ENCODE measurements at regions not wholly inside any gene's neighbourhood (a gene's known extent, or its start where the extent isn't known, plus 50 kb on each side); places are given as distances from the start of the nearest gene placed in this dataset.

GRCh38 chr22:49193348-49193747 lies 634.3 kb downstream of the BRD1 start:
- no peak for DNase-seq (ENCODE audit: low spot score)

- no peak for DNase-seq (ENCODE audit: low spot score)
Observed at GRCh38 chr22:49192857-49193250, 634.8 kb downstream of the BRD1 start.

- DNase-seq (ENCODE audit: low spot score) = no peak
Observed at GRCh38 chr22:49192180-49192856, 635.4 kb downstream of the BRD1 start.

- no peak for DNase-seq (ENCODE audit: low spot score)
Observed at GRCh38 chr22:49191506-49191980, 636.1 kb downstream of the BRD1 start.

GRCh38 chr22:49190816-49191505 lies 636.7 kb downstream of the BRD1 start:
- DNase-seq (ENCODE audit: low spot score) = no peak

- no peak for DNase-seq (ENCODE audit: low spot score)
Observed at GRCh38 chr22:49189871-49190270, 637.8 kb downstream of the BRD1 start.

- DNase-seq (ENCODE audit: low spot score) = no peak
Observed at GRCh38 chr22:49188591-49188990, 639.1 kb downstream of the BRD1 start.

GRCh38 chr22:49188091-49188490 lies 639.6 kb downstream of the BRD1 start:
- no peak for DNase-seq (ENCODE audit: low spot score)

- no peak for DNase-seq (ENCODE audit: low spot score)
Observed at GRCh38 chr22:49186762-49187161, 640.9 kb downstream of the BRD1 start.

GRCh38 chr22:49186293-49186692 lies 641.4 kb downstream of the BRD1 start:
- no peak for DNase-seq (ENCODE audit: low spot score)

- DNase-seq (ENCODE audit: low spot score) = no peak
Observed at GRCh38 chr22:49185312-49185969, 642.2 kb downstream of the BRD1 start.

GRCh38 chr22:49184736-49185135 lies 642.9 kb downstream of the BRD1 start:
- no peak for DNase-seq (ENCODE audit: low spot score)

- no peak for DNase-seq (ENCODE audit: low spot score)
Observed at GRCh38 chr22:49183826-49184216, 643.9 kb downstream of the BRD1 start.

GRCh38 chr22:49183208-49183825 lies 644.4 kb downstream of the BRD1 start:
- no peak for DNase-seq (ENCODE audit: low spot score)

- DNase-seq (ENCODE audit: low spot score) = no peak
Observed at GRCh38 chr22:49182416-49182815, 645.3 kb downstream of the BRD1 start.

GRCh38 chr22:49181942-49182341 lies 645.7 kb downstream of the BRD1 start:
- no peak for DNase-seq (ENCODE audit: low spot score)

- no peak for DNase-seq (ENCODE audit: low spot score)
Observed at GRCh38 chr22:49181431-49181830, 646.2 kb downstream of the BRD1 start.

- no peak for DNase-seq (ENCODE audit: low spot score)
Observed at GRCh38 chr22:49180683-49181024, 647.0 kb downstream of the BRD1 start.

GRCh38 chr22:49179886-49180682 lies 647.6 kb downstream of the BRD1 start:
- no peak for DNase-seq (ENCODE audit: low spot score)

GRCh38 chr22:49179175-49179574 lies 648.5 kb downstream of the BRD1 start:
- DNase-seq (ENCODE audit: low spot score) = no peak

- no peak for DNase-seq (ENCODE audit: low spot score)
Observed at GRCh38 chr22:49178246-49179005, 649.2 kb downstream of the BRD1 start.
